Esophagus squamous epithelium (tissue), 4 donors: ENCODE measurements at regions not wholly inside any gene's neighbourhood (a gene's known extent, or its start where the extent isn't known, plus 50 kb on each side); places are given as distances from the start of the nearest gene placed in this dataset.
"Not testable (repeated sequence)": the region's sequence is repeated elsewhere in the genome, so short reads cannot be mapped to it uniquely, and the experiment has no call there.

ENCODE experiments used
- POLR2A ChIP-seq, 4 donors: fragments of 450-650 bp; IDR thresholded peaks; one replicate each; pipeline ENCODE4 v1.6.1; 2017; ENCODE audit warnings: antibody characterized with exemption in 4 of 4, mild to moderate bottlenecking in 4 of 4, moderate library complexity in 3 of 4
- TF ChIP-seq, protein P1 (sequence below), 6 experiments: fragments of 450-650 bp in 4 of 6; fragments of 200-600 bp in 2 of 6; sonication (generic) in 2 of 6; IDR thresholded peaks; one replicate each; pipeline ENCODE4 v1.5.1; 2016 to 2019; ENCODE audit warnings: antibody characterized with exemption in 6 of 6, mild to moderate bottlenecking in 4 of 6, moderate library complexity in 4 of 6

GRCh38 chrX:3935196-3935595 lies 221.7 kb upstream of the PRKX start:
- not testable (repeated sequence) for TF ChIP-seq POLR2A (IDR thresholded peaks at IDR 0.05)
- TF ChIP-seq, protein P1, sequence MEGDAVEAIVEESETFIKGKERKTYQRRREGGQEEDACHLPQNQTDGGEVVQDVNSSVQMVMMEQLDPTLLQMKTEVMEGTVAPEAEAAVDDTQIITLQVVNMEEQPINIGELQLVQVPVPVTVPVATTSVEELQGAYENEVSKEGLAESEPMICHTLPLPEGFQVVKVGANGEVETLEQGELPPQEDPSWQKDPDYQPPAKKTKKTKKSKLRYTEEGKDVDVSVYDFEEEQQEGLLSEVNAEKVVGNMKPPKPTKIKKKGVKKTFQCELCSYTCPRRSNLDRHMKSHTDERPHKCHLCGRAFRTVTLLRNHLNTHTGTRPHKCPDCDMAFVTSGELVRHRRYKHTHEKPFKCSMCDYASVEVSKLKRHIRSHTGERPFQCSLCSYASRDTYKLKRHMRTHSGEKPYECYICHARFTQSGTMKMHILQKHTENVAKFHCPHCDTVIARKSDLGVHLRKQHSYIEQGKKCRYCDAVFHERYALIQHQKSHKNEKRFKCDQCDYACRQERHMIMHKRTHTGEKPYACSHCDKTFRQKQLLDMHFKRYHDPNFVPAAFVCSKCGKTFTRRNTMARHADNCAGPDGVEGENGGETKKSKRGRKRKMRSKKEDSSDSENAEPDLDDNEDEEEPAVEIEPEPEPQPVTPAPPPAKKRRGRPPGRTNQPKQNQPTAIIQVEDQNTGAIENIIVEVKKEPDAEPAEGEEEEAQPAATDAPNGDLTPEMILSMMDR (IDR thresholded peaks at IDR 0.05), result not testable (repeated sequence)
